GM12878 (cell line): ENCODE measurements at regions not wholly inside any gene's neighbourhood (a gene's known extent, or its start where the extent isn't known, plus 50 kb on each side); places are given as distances from the start of the nearest gene placed in this dataset.

Experiments
- ATAC-seq: fragments of 200-7000 bp; cut with Tn5 transposase; 3 replicates; pipeline ENCODE4 v1.9.1; 2020; ENCODE audit warnings: mild to moderate bottlenecking, moderate library complexity
- BruUV-seq: library from RNA; stranded (reverse); fragments of 400-500 nt; replicated peaks from 2 replicates; lab custom pipeline; 2021; lab: Mats Ljungman, UMichigan
- CTCF ChIA-PET: fragments of 300-600 bp; sonication (Branson Sonifier 250); formaldehyde crosslinking; extraction: SDS; loops from one replicate; lab custom pipeline; 2021; ENCODE audit warnings: inconsistent platforms; lab: Yijun Ruan, JAX
- POLR2A ChIA-PET: fragments of 350-600 bp; formaldehyde crosslinking; extraction: SDS; loops from one replicate; lab custom pipeline; 2021; ENCODE audit warnings: inconsistent platforms; lab: Charles Lee
- RAD21 ChIA-PET: fragments of 300-600 bp; sonication (Branson Sonifier 250); formaldehyde crosslinking; loops from one replicate; lab custom pipeline; 2023; ENCODE audit warnings: antibody characterized with exemption; ENCODE audit not compliant: unreplicated experiment; lab: Charles Lee
- SMC1A ChIA-PET: fragments of 300-600 bp; sonication (Branson Sonifier 250); formaldehyde crosslinking; loops from one replicate; lab custom pipeline; 2023; ENCODE audit not compliant: unreplicated experiment, uncharacterized antibody; lab: Charles Lee
- DNase-seq: peaks from one replicate; pipeline ENCODE4 v3.0.0-alpha.2; 2011; ENCODE audit warnings: low read depth, low spot score
- FAIRE-seq: peaks from 3 replicates; lab custom pipeline; 2011; peaks lifted over from hg19 to GRCh38; lab: Jason Lieb, UNC
- H2AFZ ChIP-seq: 2 replicates; pipeline ENCODE4 v1.6.0; 2011; ENCODE audit warnings: low read depth, low read length, control low read depth; ENCODE audit not compliant: control insufficient read depth
- H3K27ac ChIP-seq: 2 replicates; pipeline ENCODE4 v1.5.1; 2011; ENCODE audit warnings: control low read depth; ENCODE audit not compliant: control insufficient read depth, insufficient read depth
- H3K27me3 ChIP-seq, 2 experiments: replicated peaks in 1 of 2; 2 replicates each; pipeline versions ENCODE4 v1.6.0 to v1.6.1; 2011; ENCODE audit warnings: low read length in 1 of 2; ENCODE audit not compliant: control insufficient read depth in 2 of 2, insufficient read depth in 2 of 2
- H3K36me3 ChIP-seq, 2 experiments: 2 replicates each; pipeline ENCODE4 v1.5.1; 2011; ENCODE audit warnings: low read length in 1 of 2; ENCODE audit not compliant: control insufficient read depth in 2 of 2, insufficient read depth in 2 of 2
- H3K4me1 ChIP-seq: 2 replicates; pipeline ENCODE4 v1.6.1; 2011; ENCODE audit warnings: mild to moderate bottlenecking, low read length, moderate library complexity, mixed read lengths; ENCODE audit not compliant: control insufficient read depth, insufficient read depth
- H3K4me2 ChIP-seq: 2 replicates; pipeline ENCODE4 v1.6.0; 2011; ENCODE audit warnings: control low read depth; ENCODE audit not compliant: control insufficient read depth, insufficient read depth
- H3K4me3 ChIP-seq: fragments of 200-600 bp; sonication (generic); 2 replicates; pipeline ENCODE4 v1.5.1; 2016
- H3K79me2 ChIP-seq: 2 replicates; pipeline ENCODE4 v1.6.0; 2011; ENCODE audit warnings: low read length; ENCODE audit not compliant: control insufficient read depth, insufficient read depth
- H3K9ac ChIP-seq: 2 replicates; pipeline ENCODE4 v1.8.0; 2011; ENCODE audit warnings: low read length, control low read depth, mixed read lengths; ENCODE audit not compliant: control insufficient read depth, insufficient read depth
- H3K9me3 ChIP-seq: replicated peaks from 3 replicates; pipeline ENCODE4 v1.5.1; 2011; ENCODE audit warnings: mild to moderate bottlenecking, low read length; ENCODE audit not compliant: control insufficient read depth, insufficient read depth
- H4K20me1 ChIP-seq: 2 replicates; pipeline ENCODE4 v1.6.0; 2011; ENCODE audit not compliant: control insufficient read depth, insufficient read depth
- BHLHE40 ChIP-seq, 2 experiments: fragments of 450-650 bp in 1 of 2; IDR thresholded peaks; 2 replicates each; pipeline ENCODE4 v1.6.1; 2011 to 2017; ENCODE audit warnings: low read depth in 2 of 2, borderline replicate concordance in 1 of 2, improper control_type of control experiment in 1 of 2, low read length in 1 of 2, mild to moderate bottlenecking in 1 of 2
- DPF2 ChIP-seq: fragments of 450-650 bp; IDR thresholded peaks from 2 replicates; pipeline ENCODE4 v1.6.1; 2017; ENCODE audit warnings: mild to moderate bottlenecking
- EGR1 ChIP-seq, 2 experiments: IDR thresholded peaks; 1 replicate in 1 of 2; 2 replicates in 1 of 2; pipeline ENCODE4 v1.6.1; 2011 to 2012; ENCODE audit warnings: low read depth in 2 of 2, low read length in 2 of 2, borderline replicate concordance in 1 of 2, mild to moderate bottlenecking in 1 of 2, moderate library complexity in 1 of 2
- HDAC6 ChIP-seq: fragments of 200-600 bp; sonication (generic); IDR thresholded peaks from one replicate; pipeline ENCODE4 v1.8.0; 2017; ENCODE audit warnings: antibody characterized with exemption; ENCODE audit not compliant: unreplicated experiment
- MTA3 ChIP-seq: IDR thresholded peaks from 2 replicates; pipeline ENCODE4 v1.6.1; 2012; ENCODE audit warnings: low read length, inconsistent platforms, borderline replicate concordance
- POLR2AphosphoS5 ChIP-seq: IDR thresholded peaks from 2 replicates; pipeline ENCODE4 v1.6.1; 2011; ENCODE audit warnings: mild to moderate bottlenecking, low read length, inconsistent platforms
- RAD51 ChIP-seq: fragments of 450-650 bp; IDR thresholded peaks from 2 replicates; pipeline ENCODE4 v1.6.1; 2016; ENCODE audit warnings: moderate library complexity, mild to moderate bottlenecking, inconsistent platforms
- SIX5 ChIP-seq: IDR thresholded peaks from 2 replicates; pipeline ENCODE4 v1.6.1; 2011; ENCODE audit warnings: mild to moderate bottlenecking, low read depth, low read length, moderate library complexity; ENCODE audit not compliant: severe bottlenecking
- STAT1 ChIP-seq: fragments of 450-650 bp; conservative IDR thresholded peaks from 2 replicates; pipeline ENCODE4 v1.6.1; 2014; ENCODE audit warnings: antibody characterized with exemption, mild to moderate bottlenecking
- WRNIP1 ChIP-seq: IDR thresholded peaks from 2 replicates; pipeline ENCODE4 v1.6.1; 2011; ENCODE audit warnings: low read depth, low read length, improper control_type of control experiment, borderline replicate concordance
- ZBED1 ChIP-seq: IDR thresholded peaks from 2 replicates; pipeline ENCODE4 v1.6.1; 2016; ENCODE audit warnings: borderline replicate concordance
- ZNF24 ChIP-seq: fragments of 450-650 bp; IDR thresholded peaks from 2 replicates; pipeline ENCODE4 v1.6.1; 2017; ENCODE audit warnings: antibody characterized with exemption, mild to moderate bottlenecking
- ZNF274 ChIP-seq: IDR thresholded peaks from one replicate; pipeline ENCODE4 v1.8.0; 2011; ENCODE audit not compliant: insufficient read length, insufficient read depth
- WGBS: methylation state at CpG from one replicate; pipeline ENCODE4 v1.1.6; 2016; ENCODE audit warnings: low lambda C conversion rate; ENCODE audit not compliant: insufficient replicate concordance, insufficient coverage; ENCODE audit errors: missing lambda C conversion rate; 5-methylcytosine and 5-hydroxymethylcytosine counted together
- in situ Hi-C: fragments of 300-500 bp; cut with MboI; formaldehyde crosslinking; loops from 9 replicates; pipeline ENCODE4 v1.14.3; 2018; ENCODE audit warnings: mixed read lengths
- intact Hi-C: fragments of 100-400 bp; cut with micrococcal nuclease; formaldehyde crosslinking; loops from one replicate; pipeline ENCODE4 v1.14.2; 2022; ENCODE audit not compliant: unreplicated experiment
- TF ChIP-seq, protein P1 (sequence below): IDR thresholded peaks from 2 replicates; pipeline ENCODE4 v1.6.1; 2012; ENCODE audit warnings: low read depth, low read length, improper control_type of control experiment
- TF ChIP-seq, protein P2 (sequence below): fragments of 450-650 bp; IDR thresholded peaks from 2 replicates; pipeline ENCODE4 v1.6.1; 2014; ENCODE audit warnings: mild to moderate bottlenecking
- TF ChIP-seq, protein P3 (sequence below): fragments of 450-650 bp; IDR thresholded peaks from 2 replicates; pipeline ENCODE4 v1.6.1; 2018; ENCODE audit warnings: borderline replicate concordance, mild to moderate bottlenecking; ENCODE audit not compliant: partially characterized antibody
- TF ChIP-seq, protein P4 (sequence below): IDR thresholded peaks from 2 replicates; pipeline ENCODE4 v1.6.1; 2012; ENCODE audit warnings: low read depth, low read length, improper control_type of control experiment
- TF ChIP-seq, protein P5 (sequence below): fragments of 450-650 bp; IDR thresholded peaks from 2 replicates; pipeline ENCODE4 v1.6.1; 2017; ENCODE audit warnings: low read depth, mild to moderate bottlenecking, moderate library complexity

DNA sequence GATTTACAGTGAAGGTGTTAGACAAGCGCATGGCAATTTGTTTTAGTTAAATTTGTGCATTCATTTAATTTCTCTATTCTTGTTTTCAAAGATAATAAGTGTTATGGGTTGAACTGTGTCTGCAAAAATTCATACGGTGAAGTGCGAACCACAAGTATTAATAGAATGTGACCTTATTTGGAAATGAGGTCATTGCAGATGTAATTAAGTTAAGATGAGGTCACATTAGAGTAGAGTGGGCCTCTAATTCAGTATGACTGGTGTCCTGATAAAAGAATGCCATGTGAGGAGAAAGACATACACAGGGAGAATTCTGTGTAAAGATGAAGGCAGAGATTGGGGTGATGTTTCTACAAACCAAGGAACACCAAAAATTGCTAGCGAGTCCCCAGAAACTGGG is 158.8 kb upstream of the SEMA3E start:
- FAIRE-seq, result no peak
- Histone ChIP-seq H3K4me1 (no peaks in the 10 kb centered on the region), H3K4me3 (no peak overlapping the region), H3K27ac (no peak overlapping the region), H3K9me3 (no peaks in the 10 kb centered on the region), H3K79me2 (no peaks in the 10 kb centered on the region), H3K27me3 (no peaks in the 10 kb centered on the region), H3K9ac (no peak overlapping the region), H4K20me1 (no peaks in the 10 kb centered on the region), H3K36me3 (no peaks in the 10 kb centered on the region), H3K4me2 (no peak overlapping the region), H2AFZ (no peak overlapping the region)
- ChIA-PET POLR2A (interaction anchor here (1.2 kb wide), 1 partner anchor 9 kb away, joined by 3 read pairs; no protein-coding TSS in a partner anchor), SMC1A (no interaction called here), CTCF (interaction anchor here (1.4 to 1.5 kb wide), 2 partner anchors 10 to 40 kb away, joined by 3 read pairs; no protein-coding TSS in a partner anchor), RAD21 (interaction anchor here (1.8 kb wide), 1 partner anchor 11 kb away, joined by 7 read pairs; no protein-coding TSS in a partner anchor)
- DNase-seq, result no peak
- ATAC-seq, result peak; percentile 63
- intact Hi-C loops, result no loop called here
- 58% methylated on average over 4 of the region's 4 CpGs for WGBS
- no TSS peak for BruUV-seq
- in situ Hi-C loops, result no loop called here
- TF ChIP-seq SIX5 (no peak), HDAC6 (no peak), EGR1 (IDR thresholded peaks at IDR 0.05; ENCODE audit: borderline replicate concordance in 1 of 2, low read depth in 2 of 2, low read length in 2 of 2) (no peak), RAD51 (no peak), STAT1 (no peak), ZNF274 (no peak), DPF2 (no peak), ZBED1 (no peak), POLR2AphosphoS5 (no peak), WRNIP1 (no peak), MTA3 (no peak), BHLHE40 (IDR thresholded peaks at IDR 0.05; ENCODE audit: borderline replicate concordance in 1 of 2, low read depth in 2 of 2, low read length in 1 of 2) (no peak), ZNF24 (no peak)
- TF ChIP-seq, protein P1, sequence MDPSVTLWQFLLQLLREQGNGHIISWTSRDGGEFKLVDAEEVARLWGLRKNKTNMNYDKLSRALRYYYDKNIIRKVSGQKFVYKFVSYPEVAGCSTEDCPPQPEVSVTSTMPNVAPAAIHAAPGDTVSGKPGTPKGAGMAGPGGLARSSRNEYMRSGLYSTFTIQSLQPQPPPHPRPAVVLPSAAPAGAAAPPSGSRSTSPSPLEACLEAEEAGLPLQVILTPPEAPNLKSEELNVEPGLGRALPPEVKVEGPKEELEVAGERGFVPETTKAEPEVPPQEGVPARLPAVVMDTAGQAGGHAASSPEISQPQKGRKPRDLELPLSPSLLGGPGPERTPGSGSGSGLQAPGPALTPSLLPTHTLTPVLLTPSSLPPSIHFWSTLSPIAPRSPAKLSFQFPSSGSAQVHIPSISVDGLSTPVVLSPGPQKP, result no peak
- TF ChIP-seq, protein P2, sequence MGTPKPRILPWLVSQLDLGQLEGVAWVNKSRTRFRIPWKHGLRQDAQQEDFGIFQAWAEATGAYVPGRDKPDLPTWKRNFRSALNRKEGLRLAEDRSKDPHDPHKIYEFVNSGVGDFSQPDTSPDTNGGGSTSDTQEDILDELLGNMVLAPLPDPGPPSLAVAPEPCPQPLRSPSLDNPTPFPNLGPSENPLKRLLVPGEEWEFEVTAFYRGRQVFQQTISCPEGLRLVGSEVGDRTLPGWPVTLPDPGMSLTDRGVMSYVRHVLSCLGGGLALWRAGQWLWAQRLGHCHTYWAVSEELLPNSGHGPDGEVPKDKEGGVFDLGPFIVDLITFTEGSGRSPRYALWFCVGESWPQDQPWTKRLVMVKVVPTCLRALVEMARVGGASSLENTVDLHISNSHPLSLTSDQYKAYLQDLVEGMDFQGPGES, result no peak
- TF ChIP-seq, protein P3, sequence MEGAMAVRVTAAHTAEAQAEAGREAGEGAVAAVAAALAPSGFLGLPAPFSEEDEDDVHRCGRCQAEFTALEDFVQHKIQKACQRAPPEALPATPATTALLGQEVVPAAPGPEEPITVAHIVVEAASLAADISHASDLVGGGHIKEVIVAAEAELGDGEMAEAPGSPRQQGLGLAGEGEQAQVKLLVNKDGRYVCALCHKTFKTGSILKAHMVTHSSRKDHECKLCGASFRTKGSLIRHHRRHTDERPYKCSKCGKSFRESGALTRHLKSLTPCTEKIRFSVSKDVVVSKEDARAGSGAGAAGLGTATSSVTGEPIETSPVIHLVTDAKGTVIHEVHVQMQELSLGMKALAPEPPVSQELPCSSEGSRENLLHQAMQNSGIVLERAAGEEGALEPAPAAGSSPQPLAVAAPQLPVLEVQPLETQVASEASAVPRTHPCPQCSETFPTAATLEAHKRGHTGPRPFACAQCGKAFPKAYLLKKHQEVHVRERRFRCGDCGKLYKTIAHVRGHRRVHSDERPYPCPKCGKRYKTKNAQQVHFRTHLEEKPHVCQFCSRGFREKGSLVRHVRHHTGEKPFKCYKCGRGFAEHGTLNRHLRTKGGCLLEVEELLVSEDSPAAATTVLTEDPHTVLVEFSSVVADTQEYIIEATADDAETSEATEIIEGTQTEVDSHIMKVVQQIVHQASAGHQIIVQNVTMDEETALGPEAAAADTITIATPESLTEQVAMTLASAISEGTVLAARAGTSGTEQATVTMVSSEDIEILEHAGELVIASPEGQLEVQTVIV, result no peak
- TF ChIP-seq, protein P4, sequence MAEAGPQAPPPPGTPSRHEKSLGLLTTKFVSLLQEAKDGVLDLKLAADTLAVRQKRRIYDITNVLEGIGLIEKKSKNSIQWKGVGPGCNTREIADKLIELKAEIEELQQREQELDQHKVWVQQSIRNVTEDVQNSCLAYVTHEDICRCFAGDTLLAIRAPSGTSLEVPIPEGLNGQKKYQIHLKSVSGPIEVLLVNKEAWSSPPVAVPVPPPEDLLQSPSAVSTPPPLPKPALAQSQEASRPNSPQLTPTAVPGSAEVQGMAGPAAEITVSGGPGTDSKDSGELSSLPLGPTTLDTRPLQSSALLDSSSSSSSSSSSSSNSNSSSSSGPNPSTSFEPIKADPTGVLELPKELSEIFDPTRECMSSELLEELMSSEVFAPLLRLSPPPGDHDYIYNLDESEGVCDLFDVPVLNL, result no peak
- TF ChIP-seq, protein P5, sequence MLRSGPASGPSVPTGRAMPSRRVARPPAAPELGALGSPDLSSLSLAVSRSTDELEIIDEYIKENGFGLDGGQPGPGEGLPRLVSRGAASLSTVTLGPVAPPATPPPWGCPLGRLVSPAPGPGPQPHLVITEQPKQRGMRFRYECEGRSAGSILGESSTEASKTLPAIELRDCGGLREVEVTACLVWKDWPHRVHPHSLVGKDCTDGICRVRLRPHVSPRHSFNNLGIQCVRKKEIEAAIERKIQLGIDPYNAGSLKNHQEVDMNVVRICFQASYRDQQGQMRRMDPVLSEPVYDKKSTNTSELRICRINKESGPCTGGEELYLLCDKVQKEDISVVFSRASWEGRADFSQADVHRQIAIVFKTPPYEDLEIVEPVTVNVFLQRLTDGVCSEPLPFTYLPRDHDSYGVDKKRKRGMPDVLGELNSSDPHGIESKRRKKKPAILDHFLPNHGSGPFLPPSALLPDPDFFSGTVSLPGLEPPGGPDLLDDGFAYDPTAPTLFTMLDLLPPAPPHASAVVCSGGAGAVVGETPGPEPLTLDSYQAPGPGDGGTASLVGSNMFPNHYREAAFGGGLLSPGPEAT, result no peak
